ENCODE measurements at regions not wholly inside any gene's neighbourhood (a gene's known extent, or its start where the extent isn't known, plus 50 kb on each side); places are given as distances from the start of the nearest gene placed in this dataset.

DNA sequence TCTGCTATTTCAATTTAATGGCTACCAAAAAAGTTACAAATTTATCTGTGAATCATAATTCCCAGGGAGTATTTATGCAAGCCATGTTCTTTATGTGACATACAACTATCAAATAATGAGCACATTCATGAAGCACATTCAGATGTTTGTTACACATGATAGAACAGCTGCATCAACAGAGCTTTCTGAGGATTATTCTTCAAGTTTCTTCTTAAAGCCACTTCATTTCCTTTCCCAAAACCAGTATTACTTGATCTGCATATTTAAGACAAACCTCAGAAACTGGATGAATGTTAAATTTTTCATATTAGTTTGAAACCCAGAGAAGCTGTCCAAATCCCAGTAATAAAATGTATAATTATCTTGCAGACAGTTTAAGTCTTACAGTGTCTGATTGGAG, 73.6 kb upstream of the SOX5 start:
- no peak overlapping the region for H3K27ac Mint-ChIP-seq
- no peaks in the 10 kb centered on the region for H3K4me1 Mint-ChIP-seq (ENCODE audit: low read depth)
- no peaks in the 10 kb centered on the region for H3K27me3 Mint-ChIP-seq (ENCODE audit: low read depth)
- H3K4me3 Mint-ChIP-seq (ENCODE audit: low read depth), result no peak overlapping the region
- intact Hi-C loops (cut with micrococcal nuclease), result no loop called here
- peaks cover under 1% of the 10 kb centered on the region for H3K9me3 Mint-ChIP-seq
- no peaks in the 10 kb centered on the region for H3K36me3 Mint-ChIP-seq (ENCODE audit: low read depth)
- DNase-seq (ENCODE audit: low spot score), result no peak

DNA sequence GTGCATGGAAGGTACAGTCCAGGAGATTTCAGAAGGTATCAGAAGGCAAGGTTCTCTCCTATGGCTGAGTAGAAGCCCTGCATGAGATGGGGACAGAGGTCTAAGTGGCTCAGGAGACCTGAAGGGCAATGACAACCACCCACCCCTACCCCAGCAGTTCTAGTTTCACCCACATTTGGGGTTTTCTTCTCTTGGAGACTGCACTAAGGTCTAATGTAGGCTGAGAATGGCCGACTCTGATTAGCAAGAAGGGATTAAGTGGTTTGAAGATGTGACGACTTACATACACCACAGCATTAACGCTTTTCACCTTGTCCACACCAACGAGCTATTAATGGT, 71.7 kb upstream of the SOX5 start:
- intact Hi-C loops (cut with micrococcal nuclease), result no loop called here
- H3K9me3 Mint-ChIP-seq, result peaks cover 6% of the 10 kb centered on the region
- H3K4me3 Mint-ChIP-seq (ENCODE audit: low read depth), result no peak overlapping the region
- no peaks in the 10 kb centered on the region for H3K27me3 Mint-ChIP-seq (ENCODE audit: low read depth)
- H3K36me3 Mint-ChIP-seq (ENCODE audit: low read depth), result no peaks in the 10 kb centered on the region
- no peaks in the 10 kb centered on the region for H3K4me1 Mint-ChIP-seq (ENCODE audit: low read depth)
- DNase-seq (ENCODE audit: low spot score), result no peak
- H3K27ac Mint-ChIP-seq, result no peak overlapping the region

DNA sequence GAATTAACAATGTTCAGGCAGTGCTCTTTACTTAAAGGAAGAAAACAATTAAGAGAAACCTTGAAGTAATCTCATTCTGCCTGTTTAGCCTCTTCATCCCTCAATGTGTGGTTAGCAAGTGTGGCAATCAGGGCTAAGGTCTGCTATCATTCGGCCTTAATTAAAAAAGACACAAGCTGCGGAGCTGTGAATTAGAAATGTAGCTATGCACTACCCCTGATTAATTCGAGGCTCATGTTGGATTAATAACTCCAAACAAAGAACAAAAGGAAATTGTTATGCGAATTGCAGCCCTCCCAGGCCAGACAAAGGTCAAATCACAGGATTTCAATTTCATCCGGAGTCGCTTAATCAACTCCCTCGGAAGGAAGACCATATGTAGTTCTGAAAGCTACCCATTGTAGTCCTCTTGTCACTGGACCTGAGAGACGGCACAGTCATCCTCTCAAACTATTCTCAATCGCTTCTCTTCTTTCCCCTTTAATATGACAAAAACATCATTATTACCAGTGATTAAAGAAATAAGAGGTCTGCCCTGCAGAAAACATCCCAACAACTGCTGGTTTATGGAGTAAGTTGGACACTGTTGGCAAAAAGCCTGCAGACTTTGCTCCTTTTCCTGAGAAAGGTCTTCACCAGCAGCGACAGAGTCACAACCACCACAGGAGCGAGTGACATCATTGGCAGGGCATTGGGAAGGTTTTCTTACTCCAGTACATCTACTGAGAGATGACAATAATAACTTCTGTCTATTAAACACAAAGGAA, 71.1 kb upstream of the SOX5 start:
- no peaks in the 10 kb centered on the region for H3K27me3 Mint-ChIP-seq (ENCODE audit: low read depth)
- H3K9me3 Mint-ChIP-seq, result peaks cover 7% of the 10 kb centered on the region
- H3K36me3 Mint-ChIP-seq (ENCODE audit: low read depth), result no peaks in the 10 kb centered on the region
- H3K4me1 Mint-ChIP-seq (ENCODE audit: low read depth), result no peaks in the 10 kb centered on the region
- no peak overlapping the region for H3K4me3 Mint-ChIP-seq (ENCODE audit: low read depth)
- intact Hi-C loops (cut with micrococcal nuclease), result no loop called here
- no peak for DNase-seq (ENCODE audit: low spot score)
- no peak overlapping the region for H3K27ac Mint-ChIP-seq

DNA sequence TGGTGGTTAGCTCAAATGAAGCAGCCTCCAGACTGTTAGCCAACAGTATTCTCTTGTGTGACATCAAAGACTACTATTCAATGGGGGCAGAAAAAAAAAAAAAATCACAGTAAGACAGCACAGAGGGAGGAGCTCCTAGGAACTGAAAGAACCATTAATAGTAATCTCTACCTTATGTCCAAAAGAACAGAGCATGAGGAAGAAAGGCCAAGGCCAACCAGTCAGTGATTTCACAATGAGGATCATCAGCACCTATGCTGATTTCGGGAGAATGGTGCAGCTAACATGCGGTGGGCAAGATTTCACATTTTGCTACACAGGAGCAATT, 66.3 kb upstream of the SOX5 start:
- no peak overlapping the region for H3K4me3 Mint-ChIP-seq (ENCODE audit: low read depth)
- H3K4me1 Mint-ChIP-seq (ENCODE audit: low read depth), result no peaks in the 10 kb centered on the region
- H3K27ac Mint-ChIP-seq, result no peak overlapping the region
- H3K36me3 Mint-ChIP-seq (ENCODE audit: low read depth), result no peaks in the 10 kb centered on the region
- peaks cover 8% of the 10 kb centered on the region for H3K9me3 Mint-ChIP-seq
- no peaks in the 10 kb centered on the region for H3K27me3 Mint-ChIP-seq (ENCODE audit: low read depth)
- no peak for DNase-seq (ENCODE audit: low spot score)
- intact Hi-C loops (cut with micrococcal nuclease), result no loop called here

DNA sequence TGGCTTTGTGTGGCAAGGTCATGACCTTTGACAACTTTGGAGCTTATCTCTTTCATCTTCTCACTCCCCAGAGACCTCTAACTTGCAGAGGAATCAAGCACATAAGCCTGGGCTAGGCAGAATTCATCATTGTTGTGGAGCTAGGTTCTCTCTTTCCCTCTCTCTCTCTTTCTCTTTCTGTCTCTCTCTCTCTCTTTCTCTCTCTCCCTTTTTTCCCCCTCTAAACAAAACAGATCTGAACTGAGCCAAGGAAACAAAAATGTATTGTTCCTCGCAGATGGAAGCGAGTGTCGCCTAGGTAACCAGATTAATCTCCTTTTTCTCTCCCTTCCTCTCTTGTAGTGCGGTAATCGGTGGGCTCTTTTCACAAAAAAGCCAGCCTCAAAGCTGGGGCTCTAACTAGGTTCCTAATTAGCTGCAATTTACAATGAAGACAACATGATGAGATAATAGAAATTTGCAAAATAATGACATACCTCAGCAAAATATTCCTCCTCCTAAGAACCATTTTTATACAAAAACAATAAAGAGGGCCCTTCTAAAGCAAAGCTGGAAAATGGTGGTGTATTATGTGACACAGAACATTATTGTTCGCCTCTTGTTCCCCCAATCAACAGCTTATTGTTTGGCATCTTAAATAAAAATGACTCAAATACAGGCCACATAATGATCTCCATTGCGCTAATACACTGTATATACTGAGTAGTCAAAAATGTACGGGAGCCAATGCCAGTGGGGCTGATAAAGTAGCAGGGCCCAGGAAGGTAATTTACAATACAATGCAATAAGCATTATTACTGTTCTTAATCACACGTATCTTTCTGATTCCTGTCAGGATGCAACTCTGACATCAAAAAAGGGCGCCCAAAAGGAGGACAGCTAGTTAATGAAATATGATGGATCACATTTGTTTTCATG, 65.7 kb upstream of the SOX5 start:
- no peaks in the 10 kb centered on the region for H3K4me1 Mint-ChIP-seq (ENCODE audit: low read depth)
- no peak overlapping the region for H3K4me3 Mint-ChIP-seq (ENCODE audit: low read depth)
- intact Hi-C loops (cut with micrococcal nuclease), result no loop called here
- no peak overlapping the region for H3K27ac Mint-ChIP-seq
- DNase-seq (ENCODE audit: low spot score), result no peak
- no peaks in the 10 kb centered on the region for H3K27me3 Mint-ChIP-seq (ENCODE audit: low read depth)
- peaks cover 8% of the 10 kb centered on the region for H3K9me3 Mint-ChIP-seq
- H3K36me3 Mint-ChIP-seq (ENCODE audit: low read depth), result no peaks in the 10 kb centered on the region

DNA sequence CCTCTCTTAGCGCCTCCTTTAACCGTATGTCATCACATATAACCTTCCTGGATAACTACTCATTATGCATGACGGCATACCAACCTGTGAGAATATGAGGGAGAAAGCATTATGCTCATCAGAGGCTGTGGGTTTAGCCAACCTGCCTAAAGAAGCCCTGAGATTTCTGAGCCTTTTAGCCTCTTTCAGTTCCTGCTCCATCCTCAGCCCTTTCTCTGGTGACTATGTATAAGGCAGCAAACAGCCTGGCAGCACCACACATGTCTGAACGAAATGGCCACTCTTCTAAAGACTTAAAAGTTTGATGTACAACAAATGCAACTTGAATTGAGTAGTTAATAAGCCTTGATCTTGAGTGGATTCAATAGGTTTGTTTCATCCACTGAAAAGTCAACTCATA, 64.8 kb upstream of the SOX5 start:
- Mint-ChIP-seq H3K27ac (no peak overlapping the region), H3K9me3 (peaks cover 8% of the 10 kb centered on the region), H3K27me3 (ENCODE audit: low read depth) (no peaks in the 10 kb centered on the region), H3K4me3 (ENCODE audit: low read depth) (no peak overlapping the region), H3K36me3 (ENCODE audit: low read depth) (no peaks in the 10 kb centered on the region), H3K4me1 (ENCODE audit: low read depth) (no peaks in the 10 kb centered on the region)
- DNase-seq (ENCODE audit: low spot score), result no peak
- intact Hi-C loops (cut with micrococcal nuclease), result no loop called here

DNA sequence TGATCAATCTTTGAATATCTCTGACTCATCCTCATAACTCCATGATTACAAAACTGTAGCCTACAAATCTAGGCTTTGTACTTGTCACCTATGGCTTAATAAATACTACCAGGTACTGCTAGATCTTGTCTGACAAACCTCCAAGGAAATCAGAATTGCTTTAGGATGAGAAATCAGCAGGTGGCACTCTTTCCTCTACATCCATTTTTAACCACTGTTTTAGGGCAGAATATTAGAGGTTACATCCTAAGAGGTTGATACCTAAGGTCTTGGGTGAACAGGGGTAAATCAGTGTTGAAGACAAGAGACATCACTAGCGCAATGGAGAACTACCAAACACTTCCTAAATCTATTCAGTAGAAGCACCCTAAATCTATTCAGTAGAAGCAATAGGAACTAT, 63.1 kb upstream of the SOX5 start:
- no peaks in the 10 kb centered on the region for H3K27me3 Mint-ChIP-seq (ENCODE audit: low read depth)
- no peak for DNase-seq (ENCODE audit: low spot score)
- H3K4me3 Mint-ChIP-seq (ENCODE audit: low read depth), result no peak overlapping the region
- H3K27ac Mint-ChIP-seq, result no peak overlapping the region
- H3K36me3 Mint-ChIP-seq (ENCODE audit: low read depth), result no peaks in the 10 kb centered on the region
- peaks cover 3% of the 10 kb centered on the region for H3K9me3 Mint-ChIP-seq
- intact Hi-C loops (cut with micrococcal nuclease), result no loop called here
- H3K4me1 Mint-ChIP-seq (ENCODE audit: low read depth), result no peaks in the 10 kb centered on the region

DNA sequence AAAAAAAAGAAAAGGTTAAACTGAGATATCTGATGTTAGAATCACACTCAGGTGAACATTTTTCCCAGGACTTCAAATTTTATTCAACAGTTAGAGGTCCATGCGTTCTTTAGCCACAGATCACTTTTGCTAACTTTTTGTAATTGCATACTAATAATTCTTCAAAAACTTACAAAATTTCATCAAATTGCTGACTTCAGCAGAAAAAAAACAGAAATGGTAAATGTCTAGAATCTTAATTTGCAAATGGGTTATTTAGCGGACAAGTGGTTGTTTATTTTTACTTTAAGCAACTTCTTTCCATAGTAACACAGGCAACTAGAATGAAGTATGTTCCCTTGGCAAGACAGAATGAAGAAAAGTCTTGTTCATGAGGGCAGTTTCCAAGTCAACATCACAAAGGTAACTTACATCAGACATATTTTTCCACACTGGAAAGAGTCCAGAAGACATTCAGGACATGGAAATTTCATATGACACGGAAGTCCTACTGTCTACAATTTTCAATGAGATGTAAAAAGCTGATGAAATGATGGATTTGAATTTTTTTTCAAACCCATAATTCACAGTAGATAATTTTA, 62.5 kb upstream of the SOX5 start:
- Mint-ChIP-seq H3K27me3 (ENCODE audit: low read depth) (no peaks in the 10 kb centered on the region), H3K27ac (no peak overlapping the region), H3K9me3 (peaks cover 3% of the 10 kb centered on the region), H3K4me3 (ENCODE audit: low read depth) (no peak overlapping the region), H3K36me3 (ENCODE audit: low read depth) (no peaks in the 10 kb centered on the region), H3K4me1 (ENCODE audit: low read depth) (no peaks in the 10 kb centered on the region)
- no peak for DNase-seq (ENCODE audit: low spot score)
- intact Hi-C loops (cut with micrococcal nuclease), result no loop called here

DNA sequence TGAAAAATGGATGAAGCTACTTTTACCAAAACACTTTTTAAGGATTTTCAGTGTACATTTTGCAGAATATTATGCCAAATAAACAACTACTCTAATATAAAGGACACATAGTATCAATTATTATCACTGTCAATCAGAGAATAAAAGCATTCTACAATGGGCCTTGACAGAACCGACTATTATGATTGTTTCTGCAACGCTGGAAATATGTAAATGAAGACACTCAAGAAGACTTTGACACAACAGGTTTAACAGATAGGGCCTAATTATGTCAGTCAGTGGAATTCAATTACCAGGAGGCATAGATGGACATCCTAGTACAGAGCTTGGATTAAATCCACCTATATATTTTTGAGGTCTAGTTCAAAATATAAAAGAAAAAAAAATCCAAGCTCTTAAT, 58.7 kb upstream of the SOX5 start:
- no peak overlapping the region for H3K27ac Mint-ChIP-seq
- no peaks in the 10 kb centered on the region for H3K4me1 Mint-ChIP-seq (ENCODE audit: low read depth)
- H3K9me3 Mint-ChIP-seq, result no peaks in the 10 kb centered on the region
- H3K4me3 Mint-ChIP-seq (ENCODE audit: low read depth), result no peak overlapping the region
- DNase-seq (ENCODE audit: low spot score), result no peak
- intact Hi-C loops (cut with micrococcal nuclease), result no loop called here
- no peaks in the 10 kb centered on the region for H3K36me3 Mint-ChIP-seq (ENCODE audit: low read depth)
- H3K27me3 Mint-ChIP-seq (ENCODE audit: low read depth), result no peaks in the 10 kb centered on the region

Measured in activated T-helper 2 cell treated with anti-CD3 and anti-CD28 coated beads, Interferon-gamma antibody, Interleukin-2, Interleukin-4, amounts not matched to agents 10 μg/mL and 5 μg/mL and 100 μg/mL, durations not matched to agents 14 hours and 24 hours and 36 hours (primary cell).